CD14-positive monocyte (primary cell): ENCODE measurements at regions not wholly inside any gene's neighbourhood (a gene's known extent, or its start where the extent isn't known, plus 50 kb on each side); places are given as distances from the start of the nearest gene placed in this dataset.

ENCODE experiments used
- DNase-seq, 3 donors: peaks; one replicate each; pipeline ENCODE4 v3.0.0-alpha.2; 2011 to 2022
- H2AFZ ChIP-seq: 2 replicates; pipeline ENCODE4 v1.6.0; 2012; ENCODE audit warnings: mild to moderate bottlenecking, low read depth, low read length, inconsistent platforms; ENCODE audit not compliant: insufficient read depth, poor library complexity, severe bottlenecking
- H3K27ac ChIP-seq, 2 donors: 1 replicate in 1 of 2; 2 replicates in 1 of 2; pipeline ENCODE4 v1.5.1; 2012 to 2013; ENCODE audit warnings: low read length in 2 of 2, control low read depth in 1 of 2, inconsistent platforms in 1 of 2, low read depth in 1 of 2, mild to moderate bottlenecking in 1 of 2
- H3K27me3 ChIP-seq, 2 donors: one replicate each; pipeline versions ENCODE4 v1.6.0 to v1.6.1; 2011 to 2013; ENCODE audit warnings: low read length in 2 of 2; ENCODE audit not compliant: control insufficient read depth in 2 of 2, insufficient read depth in 2 of 2
- H3K36me3 ChIP-seq, 2 donors: replicated peaks in 1 of 2; 1 replicate in 1 of 2; 2 replicates in 1 of 2; pipeline versions ENCODE4 v1.5.1 to v1.6.1; 2012 to 2013; ENCODE audit warnings: low read length in 2 of 2, control low read depth in 1 of 2, inconsistent platforms in 1 of 2, mild to moderate bottlenecking in 1 of 2; ENCODE audit not compliant: insufficient read depth in 2 of 2, control insufficient read depth in 1 of 2
- H3K4me1 ChIP-seq, 2 donors: 1 replicate in 1 of 2; 2 replicates in 1 of 2; pipeline versions ENCODE4 v1.5.1 to v1.6.1; 2012 to 2013; ENCODE audit warnings: low read length in 2 of 2, control low read depth in 1 of 2, inconsistent platforms in 1 of 2, mild to moderate bottlenecking in 1 of 2, moderate library complexity in 1 of 2; ENCODE audit not compliant: insufficient read depth in 2 of 2, control insufficient read depth in 1 of 2
- H3K4me2 ChIP-seq: replicated peaks from 2 replicates; pipeline ENCODE3; 2012; ENCODE audit warnings: low read length, moderate library complexity, mild to moderate bottlenecking; ENCODE audit not compliant: poor library complexity, severe bottlenecking; ENCODE audit errors: extremely low read depth
- H3K4me3 ChIP-seq, 3 experiments: fragments of 200-600 bp in 1 of 3; sonication (generic) in 1 of 3; replicated peaks in 1 of 3; 1 replicate in 2 of 3; 2 replicates in 1 of 3; pipeline ENCODE4 v1.5.1; 2011 to 2013; ENCODE audit warnings: low read length in 3 of 3, mild to moderate bottlenecking in 3 of 3, control low read depth in 2 of 3, low read depth in 2 of 3, inconsistent platforms in 1 of 3, moderate library complexity in 1 of 3
- H3K79me2 ChIP-seq: 2 replicates; pipeline ENCODE4 v1.6.0; 2012; ENCODE audit warnings: mild to moderate bottlenecking, control low read depth, inconsistent platforms, low read length, moderate library complexity; ENCODE audit not compliant: insufficient read depth
- H3K9ac ChIP-seq: 2 replicates; pipeline ENCODE4 v1.6.0; 2017; ENCODE audit warnings: low read length, mild to moderate bottlenecking; ENCODE audit not compliant: insufficient read depth, poor library complexity, severe bottlenecking
- H3K9me3 ChIP-seq, 2 donors: replicated peaks in 1 of 2; 1 replicate in 1 of 2; 2 replicates in 1 of 2; pipeline versions ENCODE4 v1.5.1 to v1.6.1; 2012 to 2013; ENCODE audit warnings: low read length in 2 of 2, control low read depth in 1 of 2; ENCODE audit not compliant: control insufficient read depth in 1 of 2, insufficient read depth in 1 of 2
- H4K20me1 ChIP-seq: 2 replicates; pipeline ENCODE4 v1.6.0; 2012; ENCODE audit warnings: mild to moderate bottlenecking, low read length, control low read depth, moderate library complexity; ENCODE audit not compliant: insufficient read depth
- H3K27ac Mint-ChIP-seq, 7 donors: one replicate each; pipeline ENCODE4 v1.8.0; 2020; ENCODE audit warnings: mild to moderate bottlenecking in 7 of 7, mixed read lengths in 7 of 7, moderate library complexity in 6 of 7, inconsistent platforms in 2 of 7
- H3K27me3 Mint-ChIP-seq, 3 donors: one replicate each; pipeline ENCODE4 v1.8.0; 2021 to 2022; ENCODE audit warnings: low read depth in 3 of 3, mild to moderate bottlenecking in 3 of 3, mixed read lengths in 3 of 3, moderate library complexity in 3 of 3, inconsistent platforms in 1 of 3
- H3K36me3 Mint-ChIP-seq, 2 donors: one replicate each; pipeline ENCODE4 v1.8.0; 2020; ENCODE audit warnings: mixed read lengths in 2 of 2, inconsistent platforms in 1 of 2, mild to moderate bottlenecking in 1 of 2
- H3K4me1 Mint-ChIP-seq: one replicate; pipeline ENCODE4 v1.8.0; 2020; ENCODE audit warnings: mild to moderate bottlenecking, mixed read lengths
- H3K4me3 Mint-ChIP-seq, 2 donors: one replicate each; pipeline ENCODE4 v1.8.0; 2020; ENCODE audit warnings: mild to moderate bottlenecking in 2 of 2, mixed read lengths in 2 of 2, moderate library complexity in 1 of 2
- H3K9me3 Mint-ChIP-seq, 7 donors: one replicate each; pipeline ENCODE4 v1.8.0; 2020 to 2022; ENCODE audit warnings: mixed read lengths in 7 of 7, mild to moderate bottlenecking in 6 of 7, moderate library complexity in 6 of 7, inconsistent platforms in 2 of 7
- CTCF ChIP-seq: fragments of 200-600 bp; IDR thresholded peaks from one replicate; pipeline ENCODE4 v1.8.0; 2022; ENCODE audit warnings: antibody characterized with exemption, mild to moderate bottlenecking
- WGBS: methylation state at CpG from one replicate; pipeline ENCODE4 v1.1.5; 2013; ENCODE audit warnings: missing lambda C conversion rate; ENCODE audit not compliant: insufficient coverage; 5-methylcytosine and 5-hydroxymethylcytosine counted together
- intact Hi-C, 2 donors: fragments of 100-400 bp; cut with micrococcal nuclease; formaldehyde crosslinking; loops; one replicate each; pipeline versions ENCODE4 v1.15.0 to v1.15.1; 2023

DNA sequence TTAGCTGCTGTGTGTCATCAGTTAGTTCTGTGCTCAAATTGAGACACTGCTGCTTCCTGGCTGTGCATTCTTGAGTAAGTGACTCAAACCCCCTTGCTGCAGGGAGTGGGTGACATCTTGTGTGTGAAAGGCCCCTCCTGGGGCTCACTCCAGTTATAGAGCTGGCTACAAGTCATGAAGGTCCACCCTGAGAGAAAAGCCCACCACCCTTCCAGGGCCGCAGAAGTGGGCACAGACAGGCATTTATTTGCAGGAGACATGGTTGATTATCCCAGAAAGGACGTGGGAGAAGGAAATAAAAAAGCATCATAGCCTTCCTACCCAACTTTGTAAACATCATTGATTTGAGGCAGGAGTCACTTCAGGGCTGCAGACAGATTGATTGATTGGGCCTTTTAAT is 550.6 kb downstream of the MATN1 start:
- Histone ChIP-seq H2AFZ (no peak overlapping the region), H3K36me3 (no peaks in the 10 kb centered on the region), H3K4me1 (no peaks in the 10 kb centered on the region), H3K9ac (no peak overlapping the region), H3K27ac (no peak overlapping the region), H3K79me2 (no peaks in the 10 kb centered on the region), H3K27me3 (peaks cover 4 to 11% of the 10 kb centered on the region in 2 donors), H3K4me3 (no peak overlapping the region), H4K20me1 (no peaks in the 10 kb centered on the region), H3K9me3 (no peaks in the 10 kb centered on the region), H3K4me2 (no peak overlapping the region)
- TF ChIP-seq CTCF, result no peak
- DNase-seq, result no peak
- no CpG with 5 or more reads among the region's 2 CpGs for WGBS
- Mint-ChIP-seq H3K27me3 (peaks cover 6 to 28% (median 13%) of the 10 kb centered on the region in 3 donors), H3K9me3 (no peaks in the 10 kb centered on the region), H3K4me3 (no peak overlapping the region), H3K4me1 (no peaks in the 10 kb centered on the region), H3K27ac (no peak overlapping the region), H3K36me3 (no peaks in the 10 kb centered on the region)
- intact Hi-C loops, result no loop called here

DNA sequence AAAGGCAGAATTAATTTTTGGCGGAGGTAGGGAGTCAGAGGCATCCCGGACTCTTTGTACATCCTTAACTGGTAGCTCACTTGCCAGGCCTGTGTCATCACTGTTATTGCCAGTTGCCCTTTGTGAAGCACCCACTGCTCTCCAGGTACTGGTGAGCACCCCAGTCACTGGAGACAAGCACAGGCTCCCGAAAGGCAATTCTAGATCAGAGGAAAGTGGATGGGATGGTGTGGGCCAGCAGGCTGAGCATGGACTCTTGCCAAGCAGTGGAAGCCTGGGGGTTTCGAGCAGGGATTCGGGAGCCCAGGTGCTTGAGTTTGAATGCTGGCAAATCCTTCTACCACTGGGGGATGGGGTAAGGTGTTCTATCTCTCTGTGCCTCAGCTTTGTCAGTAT is 551.1 kb downstream of the MATN1 start:
- no peak overlapping the region for H3K27ac Mint-ChIP-seq
- H3K4me3 Mint-ChIP-seq, result no peak overlapping the region
- H3K27ac ChIP-seq, result no peak overlapping the region
- peaks cover 4 to 11% of the 10 kb centered on the region in 2 donors for H3K27me3 ChIP-seq
- H3K4me1 Mint-ChIP-seq, result no peaks in the 10 kb centered on the region
- no peaks in the 10 kb centered on the region for H4K20me1 ChIP-seq
- DNase-seq, result no peak
- intact Hi-C loops, result no loop called here
- WGBS, result 97% methylated on average over 3 of the region's 5 CpGs
- H3K79me2 ChIP-seq, result no peaks in the 10 kb centered on the region
- H3K4me2 ChIP-seq, result no peak overlapping the region
- no peaks in the 10 kb centered on the region for H3K36me3 ChIP-seq
- H3K9me3 ChIP-seq, result no peaks in the 10 kb centered on the region
- no peaks in the 10 kb centered on the region for H3K4me1 ChIP-seq
- no peaks in the 10 kb centered on the region for H3K9me3 Mint-ChIP-seq
- H3K9ac ChIP-seq, result no peak overlapping the region
- H3K36me3 Mint-ChIP-seq, result no peaks in the 10 kb centered on the region
- peaks cover 4 to 28% (median 12%) of the 10 kb centered on the region in 3 donors for H3K27me3 Mint-ChIP-seq
- TF ChIP-seq CTCF, result no peak
- H3K4me3 ChIP-seq, result no peak overlapping the region
- no peak overlapping the region for H2AFZ ChIP-seq
